ENCODE measurements at regions not wholly inside any gene's neighbourhood (a gene's known extent, or its start where the extent isn't known, plus 50 kb on each side); places are given as distances from the start of the nearest gene placed in this dataset.

GRCh38 chr6:214428-214827 lies 77.9 kb upstream of the DUSP22 start (continued):
- TF ChIP-seq REST (IDR thresholded peaks at IDR 0.05; ENCODE audit: low read depth, low read length) = no peak
- TF ChIP-seq ELF1 (IDR thresholded peaks at IDR 0.05) = no peak
- no peak for TF ChIP-seq RFX5 (IDR thresholded peaks at IDR 0.05; ENCODE audit: low read length)
- TF ChIP-seq TCF12 (IDR thresholded peaks at IDR 0.05) = no peak
- no peak for TF ChIP-seq TAF1 (IDR thresholded peaks at IDR 0.05; ENCODE audit: borderline replicate concordance, low read depth, low read length)
- TF ChIP-seq NFIC (IDR thresholded peaks at IDR 0.05; ENCODE audit: borderline replicate concordance) = no peak
- TF ChIP-seq USF1 (IDR thresholded peaks at IDR 0.05; ENCODE audit: borderline replicate concordance, low read depth) = no peak
- no peak for TF ChIP-seq FOSL2 (IDR thresholded peaks at IDR 0.05; ENCODE audit: borderline replicate concordance, low read depth)
- no peak for TF ChIP-seq EZH2phosphoT487 (IDR thresholded peaks at IDR 0.05; ENCODE audit: borderline replicate concordance, low read depth)

DNA sequence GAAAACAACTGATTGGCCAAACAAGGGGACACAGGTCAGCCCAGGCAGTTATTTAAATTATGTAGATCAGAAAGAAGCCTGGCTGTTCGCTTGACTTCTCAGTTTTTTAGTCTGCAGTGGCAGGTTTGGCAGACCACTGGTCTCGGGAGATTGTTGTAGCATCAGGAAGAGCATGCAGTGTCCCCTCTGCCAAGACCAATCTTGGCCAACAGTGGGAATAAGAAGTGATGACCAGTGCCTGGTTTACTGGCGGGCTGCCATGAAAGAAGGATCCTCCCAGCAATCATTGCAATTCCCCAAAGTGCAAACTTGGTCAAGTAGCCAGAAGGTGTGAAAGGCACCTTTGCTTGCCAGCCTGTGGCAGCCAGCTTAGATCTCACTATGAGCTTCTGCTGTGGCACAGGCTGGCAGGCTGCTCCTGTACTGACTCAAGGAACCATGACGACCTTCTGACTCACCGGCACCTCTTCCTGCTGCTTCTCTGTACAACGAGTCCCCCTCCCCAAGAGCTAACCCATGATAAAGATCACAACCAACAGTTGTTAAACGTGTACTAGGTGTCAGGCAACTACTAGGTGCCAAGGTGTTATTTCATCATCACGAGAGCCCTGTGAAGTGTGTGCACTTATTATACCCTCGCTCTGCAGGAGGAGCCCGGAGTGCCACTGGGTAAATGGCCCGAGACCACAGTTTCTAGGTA lies 76.8 kb upstream of the DUSP22 start:
- H3F3A ChIP-seq (replicated peaks; ENCODE audit: insufficient read depth) = peaks cover 4% of the 10 kb centered on the region
- no peaks in the 10 kb centered on the region for H3K9me2 ChIP-seq
- TF ChIP-seq TCF12 (IDR thresholded peaks at IDR 0.05) (no peak), EZH2phosphoT487 (IDR thresholded peaks at IDR 0.05; ENCODE audit: borderline replicate concordance, low read depth) (no peak), NFIC (IDR thresholded peaks at IDR 0.05; ENCODE audit: borderline replicate concordance) (no peak), MEF2A (IDR thresholded peaks at IDR 0.05; ENCODE audit: borderline replicate concordance, low read depth) (no peak), TAF1 (IDR thresholded peaks at IDR 0.05; ENCODE audit: borderline replicate concordance, low read depth, low read length) (no peak), JUND (IDR thresholded peaks at IDR 0.05) (peak; percentile 29; the same call in 1 of the 2 replicates), FOSL2 (IDR thresholded peaks at IDR 0.05; ENCODE audit: borderline replicate concordance, low read depth) (peak; percentile 48; the same call in 1 of the 2 replicates)
- no peaks in the 10 kb centered on the region for H3K36me3 ChIP-seq (replicated peaks in 1 of 2; ENCODE audit: control insufficient read depth in 1 of 2, insufficient read depth in 2 of 2, low read length in 1 of 2)
- no peaks in the 10 kb centered on the region for H3K9me3 ChIP-seq
- CTCF ChIA-PET = interaction anchor here (0.9 to 1.7 kb wide), 3 partner anchors 15 to 193 kb away, joined by 4 to 8 read pairs (median 4); no protein-coding TSS in a partner anchor
- no peak for DNase-seq
- H3K4me3 ChIP-seq (ENCODE audit: low read depth in 2 of 2, low read length in 1 of 2) = no peak overlapping the region
- H3K4me1 ChIP-seq (ENCODE audit: control insufficient read depth in 1 of 2, insufficient read depth in 2 of 2, low read depth in 1 of 2, low read length in 1 of 2) = 0 out of 4 replicates have a peak, but pooled peaks cover 0 to 5% of the 10 kb centered on the region in 2 experiments
- no peaks in the 10 kb centered on the region for H4K20me1 ChIP-seq (ENCODE audit: insufficient read depth)
- no peak overlapping the region for H3K4me2 ChIP-seq
- H3K79me2 ChIP-seq (ENCODE audit: insufficient read depth) = no peaks in the 10 kb centered on the region
- H3K9ac ChIP-seq = no peak overlapping the region
- POLR2A ChIA-PET = no interaction called here
- no peak overlapping the region for H3K27ac ChIP-seq (ENCODE audit: low read depth in 2 of 2, low read length in 1 of 2)
- no peak overlapping the region for H2AFZ ChIP-seq (ENCODE audit: low read depth)
- H3K27me3 ChIP-seq (ENCODE audit: insufficient read depth) = peaks cover 52% of the 10 kb centered on the region
- 3% methylated on average over 9 of the region's 11 CpGs for WGBS (ENCODE audit: low lambda C conversion rate)

Data from SK-N-SH (cell line).